NCI-H2227 (cell line): ENCODE measurements at regions not wholly inside any gene's neighbourhood (a gene's known extent, or its start where the extent isn't known, plus 50 kb on each side); places are given as distances from the start of the nearest gene placed in this dataset.
"Not testable (repeated sequence)": the region's sequence is repeated elsewhere in the genome, so short reads cannot be mapped to it uniquely, and the experiment has no call there.

Source experiments
- DNase-seq: peaks from one replicate; lab custom pipeline; 2025; ENCODE audit not compliant: unreplicated experiment; lab: John Stamatoyannopoulos, UW

GRCh38 chr14:37784827-37785223, 189.4 kb downstream of the TTC6 start:
- DNase-seq: not testable (repeated sequence)

DNA sequence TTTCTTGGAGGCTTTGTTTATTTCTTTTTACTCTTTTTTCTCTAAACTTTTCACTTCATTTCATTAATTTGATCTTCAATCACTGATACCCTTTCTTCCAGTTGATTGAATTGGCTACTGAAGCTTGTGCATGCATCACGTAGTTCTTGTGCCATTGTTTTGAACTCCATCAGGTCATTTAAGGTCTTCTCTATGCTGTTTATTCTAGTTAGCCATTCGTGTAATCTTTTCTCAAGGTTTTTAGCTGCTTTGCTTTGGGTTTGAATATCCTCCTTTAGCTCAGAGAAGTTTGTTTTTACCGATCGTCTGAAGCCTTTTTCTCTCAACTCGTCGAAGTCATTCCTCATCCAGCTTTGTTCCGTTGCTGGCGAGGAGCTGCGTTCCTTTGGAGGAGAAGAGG, 189.9 kb downstream of the TTC6 start:
- not testable (repeated sequence) for DNase-seq

- DNase-seq: not testable (repeated sequence)
Measured at GRCh38 chr14:37786114-37786625, 190.7 kb downstream of the TTC6 start.

- DNase-seq: no peak
Measured at GRCh38 chr14:37787879-37788494, 192.6 kb downstream of the TTC6 start.

DNA sequence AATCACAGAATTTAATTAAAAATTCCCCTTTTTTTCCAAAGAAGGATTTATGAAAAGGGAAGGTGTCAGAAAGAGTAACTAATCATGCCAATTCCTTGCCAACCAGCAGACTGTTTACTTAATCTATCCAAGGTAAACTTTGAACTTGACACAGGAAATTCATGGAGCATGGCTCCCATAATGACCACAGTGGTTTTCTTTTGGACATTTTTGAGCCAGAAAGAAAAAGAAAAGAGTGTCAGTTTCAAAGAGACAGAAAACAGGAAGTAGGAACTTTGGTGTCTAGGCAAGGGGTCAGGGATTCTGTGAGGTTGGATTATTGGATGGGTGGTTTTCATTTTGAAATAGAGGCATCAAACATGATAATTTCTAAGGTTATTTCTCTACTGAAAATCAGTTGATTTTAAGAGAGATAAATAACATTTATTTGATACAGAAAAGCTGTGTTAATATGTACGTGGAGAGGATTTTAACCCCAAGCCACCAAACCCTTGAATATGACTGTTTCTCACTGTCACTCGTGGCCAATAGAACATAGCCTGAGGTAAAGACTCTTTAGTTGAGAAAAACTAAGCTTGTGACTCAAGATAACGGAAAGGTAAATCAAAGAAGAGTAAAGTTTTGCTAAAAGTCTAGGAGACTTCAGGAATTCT, 196.1 kb downstream of the TTC6 start:
- no peak for DNase-seq

GRCh38 chr14:37792124-37792523, 196.7 kb downstream of the TTC6 start:
- DNase-seq: no peak

- no peak for DNase-seq
Measured at GRCh38 chr14:37796703-37797416, 201.4 kb downstream of the TTC6 start.

GRCh38 chr14:37797675-37798074, 202.2 kb downstream of the TTC6 start:
- DNase-seq: no peak

DNA sequence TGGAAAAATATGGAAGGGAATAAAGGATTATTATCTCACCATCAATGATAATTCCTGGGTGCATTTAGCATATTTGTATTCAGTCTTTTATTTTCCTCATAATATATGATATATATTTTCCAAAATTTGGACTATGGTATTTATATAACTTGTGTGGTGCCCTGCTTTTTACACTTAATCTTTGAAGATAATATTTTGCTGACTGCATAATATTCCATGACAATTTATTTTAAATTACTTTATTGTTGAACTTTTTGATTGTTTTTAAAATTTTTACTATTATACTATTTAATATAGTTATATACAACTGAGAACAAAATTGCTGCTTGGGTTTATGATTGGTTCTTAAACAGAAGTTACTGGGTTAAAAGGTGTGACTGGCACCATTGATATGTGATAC, 212.3 kb downstream of the TTC6 start:
- DNase-seq: no peak

GRCh38 chr14:37810094-37810801, 214.8 kb downstream of the TTC6 start:
- no peak for DNase-seq

- no peak for DNase-seq
Measured at GRCh38 chr14:37813732-37814131, 218.3 kb downstream of the TTC6 start.

DNA sequence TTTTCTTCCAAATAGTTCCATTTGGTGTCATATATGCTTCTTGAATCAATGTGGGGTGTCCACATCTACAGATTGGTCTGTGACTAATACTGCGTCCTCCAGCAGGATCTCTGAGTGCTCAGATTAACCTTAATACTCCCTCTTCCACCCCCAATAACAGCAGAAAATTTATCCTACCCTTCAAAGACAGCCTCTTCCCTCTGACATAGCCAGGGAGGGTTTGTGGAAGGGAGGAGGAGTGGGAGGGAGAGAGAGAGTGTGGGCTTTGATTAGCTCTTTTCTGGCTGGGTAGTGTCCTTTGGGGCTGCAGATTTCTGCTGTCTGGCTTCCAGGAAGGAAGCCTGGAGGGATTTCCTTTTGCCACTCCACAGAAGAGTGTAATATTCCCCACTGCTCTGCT, 220.7 kb downstream of the TTC6 start:
- DNase-seq: no peak

DNA sequence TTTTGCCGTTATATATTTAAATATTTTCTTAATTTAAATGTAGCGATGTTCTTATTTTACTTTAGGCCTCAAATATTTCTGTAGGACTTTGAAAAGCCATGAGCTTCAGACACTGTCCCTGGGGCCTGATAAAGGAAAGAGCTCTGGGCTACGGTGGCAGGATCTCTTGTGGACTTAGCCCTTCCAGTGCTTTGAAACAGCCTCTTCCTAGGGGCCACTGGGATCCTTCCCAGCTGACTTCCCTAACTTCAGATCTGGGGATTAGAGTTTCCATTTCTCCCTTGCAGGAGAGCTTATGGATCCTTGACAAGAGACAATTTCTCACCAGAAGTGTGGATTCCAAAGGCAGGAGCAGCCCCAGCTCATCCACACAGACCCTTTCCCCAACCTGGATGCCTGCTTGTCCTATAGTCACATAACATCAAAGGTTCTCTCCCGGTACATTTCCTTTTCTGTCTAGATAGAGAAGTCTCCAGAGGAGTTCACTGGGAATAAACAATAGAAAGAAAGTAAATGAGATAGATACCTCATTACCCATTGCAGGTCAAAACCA, 221.4 kb downstream of the TTC6 start:
- DNase-seq: no peak

DNA sequence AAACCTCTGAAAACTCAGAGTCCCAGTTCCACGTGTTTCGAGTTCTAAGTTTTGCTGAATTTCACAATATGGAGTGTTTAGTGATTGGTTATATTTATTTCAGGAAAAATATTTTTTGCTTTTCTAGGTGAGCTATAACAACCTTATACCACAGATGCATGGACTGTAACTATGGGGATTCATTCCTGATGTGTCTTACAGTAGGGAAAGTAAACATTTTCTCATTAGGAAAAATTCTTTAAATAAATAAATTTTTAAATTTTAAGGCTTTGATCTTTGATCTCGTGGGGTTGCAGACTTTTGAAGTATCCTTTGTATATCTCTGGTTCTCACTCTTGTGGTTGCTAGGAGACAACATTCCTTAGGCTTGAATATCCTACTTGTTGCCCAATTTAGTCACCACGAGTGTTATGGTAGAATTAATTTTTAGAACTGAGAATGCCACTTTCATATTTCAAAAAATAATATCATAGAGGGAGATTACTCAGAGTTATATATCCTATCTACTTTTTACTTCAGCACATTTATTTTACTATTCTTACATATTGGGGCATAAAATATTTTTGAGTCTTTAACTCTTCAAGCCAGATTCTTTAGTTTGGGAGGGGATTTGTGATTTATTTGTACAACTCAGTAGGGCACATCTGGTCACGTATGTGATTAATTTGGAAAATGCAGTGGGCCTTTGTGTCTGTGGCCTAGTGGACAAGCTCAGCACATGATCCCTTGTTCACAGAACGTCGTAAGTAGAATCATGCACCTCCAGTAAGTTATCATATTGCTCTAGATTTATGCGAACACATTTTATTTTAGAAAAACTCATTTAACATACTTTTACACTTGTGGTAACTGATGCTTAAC, 224.0 kb downstream of the TTC6 start:
- DNase-seq: no peak

- not testable (repeated sequence) for DNase-seq
Measured at GRCh38 chr14:37820810-37821209, 225.4 kb downstream of the TTC6 start.

GRCh38 chr14:37824939-37825712, 229.7 kb downstream of the TTC6 start:
- no peak for DNase-seq

- no peak for DNase-seq
Measured at GRCh38 chr14:37826869-37827268, 231.4 kb downstream of the TTC6 start.

GRCh38 chr14:37830271-37830670, 234.8 kb downstream of the TTC6 start:
- no peak for DNase-seq

- no peak for DNase-seq
Measured at GRCh38 chr14:37834275-37834674, 238.8 kb downstream of the TTC6 start.
